COR-L47 (cell line): ENCODE measurements at regions not wholly inside any gene's neighbourhood (a gene's known extent, or its start where the extent isn't known, plus 50 kb on each side); places are given as distances from the start of the nearest gene placed in this dataset.

Experiments used
- DNase-seq: peaks from one replicate; lab custom pipeline; 2025; lab: John Stamatoyannopoulos, UW

DNA sequence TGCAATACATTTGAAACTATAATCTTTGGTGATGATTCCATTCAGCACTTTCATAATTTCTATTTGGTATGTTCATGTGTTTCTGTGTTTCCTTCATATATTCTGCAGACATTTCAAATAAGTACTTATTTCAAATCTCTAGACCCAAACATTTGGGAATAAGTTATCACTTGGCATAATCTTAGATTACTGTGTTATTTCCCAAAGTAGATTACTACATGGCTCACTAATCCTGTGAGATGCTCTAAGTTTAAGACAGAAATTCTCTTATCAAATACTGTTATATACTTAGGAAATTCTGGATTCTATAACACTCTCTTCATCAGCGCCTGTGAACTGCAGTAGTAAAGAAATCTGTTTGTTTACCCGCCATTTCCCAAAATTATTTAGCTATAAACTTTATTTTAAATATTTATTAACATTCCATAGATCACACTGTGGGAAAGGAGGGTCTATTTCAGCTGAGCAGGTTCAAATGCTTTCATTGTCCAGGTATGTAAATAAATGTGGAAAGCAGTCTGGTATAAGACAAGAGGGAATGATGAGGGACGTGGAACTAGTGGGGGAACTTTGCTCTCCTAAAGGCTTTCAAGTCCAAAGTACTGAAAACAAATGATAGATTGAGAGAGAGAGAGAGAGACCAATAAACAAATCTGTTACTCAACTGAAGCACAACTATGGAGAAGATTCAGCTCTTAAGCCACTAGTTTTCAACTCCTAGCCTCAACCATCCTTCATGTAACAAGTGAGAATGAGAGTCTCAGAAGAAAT is 61.8 kb upstream of the TOM1L1 start:
- no peak for DNase-seq

DNA sequence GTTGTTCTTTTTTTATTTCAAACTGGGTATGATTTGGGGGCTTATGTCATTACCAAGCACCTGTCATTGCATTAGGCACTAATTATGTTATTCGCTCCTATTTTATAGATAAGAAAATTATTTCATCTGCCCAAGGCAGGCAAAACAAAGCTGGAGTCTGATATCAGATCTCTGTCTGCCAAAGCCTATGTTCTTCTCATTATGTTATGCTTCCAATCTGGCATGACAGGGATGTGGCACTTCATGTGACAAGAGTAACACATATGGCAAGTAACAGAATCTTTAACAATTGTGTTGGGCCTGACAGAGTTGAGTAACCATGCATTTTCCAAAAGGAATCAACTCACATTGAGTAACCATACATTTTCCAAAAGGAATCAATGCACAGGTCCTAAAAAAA is 61.2 kb upstream of the TOM1L1 start:
- no peak for DNase-seq

DNA sequence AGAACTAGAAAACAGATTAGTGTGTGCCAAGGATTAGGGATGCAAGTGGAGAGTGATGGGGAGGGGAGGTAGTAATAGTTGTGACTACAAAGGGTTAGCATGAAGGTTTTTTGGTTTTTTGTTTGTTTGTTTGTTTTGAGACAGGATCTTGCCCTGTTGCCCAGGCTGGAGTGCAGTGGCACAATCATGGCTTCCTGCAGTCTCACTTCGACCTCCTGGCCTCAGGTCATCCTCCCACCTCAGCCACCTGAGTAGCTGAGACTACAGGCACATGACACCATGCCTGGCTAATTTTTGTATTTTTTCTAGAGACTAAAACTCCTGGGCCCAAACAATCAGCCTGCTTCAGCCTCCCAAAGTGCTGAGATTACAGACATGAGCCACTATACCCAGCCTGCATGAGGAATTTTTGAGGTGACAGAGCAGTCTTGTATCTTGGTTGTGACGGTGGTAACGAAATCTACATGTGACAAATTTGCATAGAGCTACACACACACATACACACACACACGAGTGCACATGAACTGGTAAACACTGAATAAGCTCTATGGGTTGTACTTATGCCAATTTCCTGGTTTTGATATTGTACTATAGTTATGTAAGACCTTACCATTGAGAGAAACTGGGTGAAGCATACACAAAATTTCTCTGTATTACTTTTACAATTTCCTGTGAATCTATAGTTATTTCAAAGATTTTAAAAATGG is 59.6 kb upstream of the TOM1L1 start:
- DNase-seq, result no peak

DNA sequence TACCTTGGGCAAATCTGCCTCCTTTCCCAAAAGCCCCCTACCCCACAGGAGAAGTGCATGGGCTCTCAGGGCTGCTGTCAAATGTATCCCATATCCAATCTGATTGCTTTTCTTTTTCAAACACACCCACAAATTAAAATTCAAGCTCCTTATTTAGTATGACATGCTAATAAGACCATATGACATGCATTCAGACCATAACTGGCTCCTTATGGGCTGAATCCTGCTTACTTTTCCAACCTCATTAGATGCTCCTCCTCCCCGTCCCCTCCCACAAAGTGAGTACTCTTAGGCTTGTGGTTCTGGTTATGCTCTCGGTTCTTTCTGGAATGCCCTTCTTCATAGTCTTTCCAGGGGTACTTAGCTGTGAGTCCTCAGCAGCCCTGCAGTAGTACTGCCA is 59.0 kb upstream of the TOM1L1 start:
- DNase-seq, result no peak

DNA sequence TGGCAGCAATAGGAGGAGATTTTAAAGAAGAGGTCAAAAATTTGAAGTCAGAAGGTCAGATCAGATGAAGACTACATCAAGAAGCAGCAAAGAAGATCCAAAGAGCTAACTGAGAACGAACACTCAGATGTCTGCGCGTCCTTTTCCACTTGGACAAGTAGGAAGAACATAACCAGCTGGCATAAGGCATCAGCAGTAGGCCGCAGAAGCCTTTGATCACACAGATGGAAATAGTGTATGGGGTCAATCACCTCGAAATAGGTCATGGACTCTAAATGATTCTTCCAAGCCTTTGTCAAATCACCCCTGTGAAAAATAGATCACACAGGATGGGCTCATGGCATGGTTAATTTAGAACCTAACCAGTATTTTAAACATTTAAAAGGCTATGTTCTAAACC is 56.4 kb upstream of the TOM1L1 start:
- no peak for DNase-seq

DNA sequence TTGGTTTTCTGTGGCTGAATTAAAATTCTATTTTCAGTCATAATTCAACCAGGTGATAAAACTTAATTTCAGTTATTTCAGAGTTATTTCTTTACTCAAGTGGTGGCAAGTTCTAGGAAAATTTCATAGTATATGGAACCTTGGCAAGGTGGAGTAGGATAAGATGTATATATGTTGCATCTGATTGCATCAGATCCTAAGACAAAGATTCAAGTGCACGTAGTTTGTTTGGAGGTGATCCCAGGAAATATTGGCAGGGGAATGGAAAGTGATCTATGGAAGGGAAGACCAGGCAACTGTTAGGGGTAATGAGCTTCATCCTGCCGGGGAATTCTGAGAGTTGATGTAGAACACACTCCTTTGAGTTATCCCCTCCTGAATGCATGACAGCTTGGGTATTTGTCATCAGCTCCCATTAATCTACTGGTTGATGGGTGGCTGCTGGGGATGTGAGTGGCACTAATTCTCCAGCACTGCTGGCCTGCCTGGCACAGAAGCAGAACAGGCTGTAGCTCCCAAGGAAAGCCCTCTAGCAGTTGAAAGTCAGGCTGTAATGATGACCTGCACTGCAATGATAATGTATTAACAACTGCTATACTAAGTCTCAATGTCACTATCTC is 52.2 kb upstream of the TOM1L1 start:
- DNase-seq, result no peak

DNA sequence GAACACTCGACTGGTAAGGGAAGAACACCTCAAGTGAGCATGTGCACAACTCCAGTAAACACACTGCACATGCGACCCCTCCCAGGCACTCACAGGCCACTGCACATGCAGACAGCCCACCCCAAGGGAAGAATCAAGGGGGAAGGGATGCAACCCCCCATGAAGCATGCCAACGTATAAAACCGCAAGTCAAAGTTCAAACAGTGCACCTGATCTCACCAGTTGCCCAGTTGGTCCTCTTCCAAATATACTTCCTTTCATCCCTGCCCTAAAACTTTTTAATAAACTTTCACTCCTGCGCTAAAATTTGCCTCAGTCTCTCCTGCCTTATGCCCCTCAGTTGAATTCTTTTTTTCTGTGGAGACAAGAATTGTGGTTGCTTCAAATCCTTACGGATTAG is 51.0 kb upstream of the TOM1L1 start:
- DNase-seq, result no peak
